C4-2B (cell line): ENCODE measurements at regions not wholly inside any gene's neighbourhood (a gene's known extent, or its start where the extent isn't known, plus 50 kb on each side); places are given as distances from the start of the nearest gene placed in this dataset.

ENCODE experiments used
- H3K27ac ChIP-seq: fragments of 450-650 bp; 2 replicates; pipeline ENCODE4 v1.5.1; 2017
- CTCF ChIP-seq: fragments of 450-650 bp; conservative IDR thresholded peaks from 2 replicates; pipeline ENCODE4 v1.5.1; 2017; ENCODE audit warnings: mild to moderate bottlenecking
- ZFX ChIP-seq: fragments of 450-650 bp; IDR thresholded peaks from 2 replicates; pipeline ENCODE4 v1.6.1; 2017

GRCh38 chr10:78712147-78712546 lies 356.6 kb upstream of the ZMIZ1 start:
- TF ChIP-seq CTCF, result no peak
- no peak for TF ChIP-seq ZFX

GRCh38 chr10:78713659-78714058 lies 355.1 kb upstream of the ZMIZ1 start:
- no peak overlapping the region for H3K27ac ChIP-seq
- TF ChIP-seq ZFX, result no peak
- TF ChIP-seq CTCF, result no peak

More at GRCh38 chr10:78712147-78712546, 356.6 kb upstream of the ZMIZ1 start:
- no peak overlapping the region for H3K27ac ChIP-seq

GRCh38 chr10:78714225-78714624 lies 354.5 kb upstream of the ZMIZ1 start:
- TF ChIP-seq CTCF, result no peak
- no peak overlapping the region for H3K27ac ChIP-seq

GRCh38 chr10:78715435-78715834 lies 353.3 kb upstream of the ZMIZ1 start:
- TF ChIP-seq CTCF (no peak), ZFX (no peak)
- H3K27ac ChIP-seq, result no peak overlapping the region

GRCh38 chr10:78716043-78716660 lies 352.6 kb upstream of the ZMIZ1 start:
- no peak overlapping the region for H3K27ac ChIP-seq
- TF ChIP-seq CTCF, result no peak
- TF ChIP-seq ZFX, result no peak

GRCh38 chr10:78717200-78717599 lies 351.6 kb upstream of the ZMIZ1 start:
- H3K27ac ChIP-seq, result no peak overlapping the region

More at GRCh38 chr10:78717200-78717599, 351.6 kb upstream of the ZMIZ1 start:
- TF ChIP-seq CTCF, result no peak
- no peak for TF ChIP-seq ZFX
